H1 (cell line): ENCODE measurements at regions not wholly inside any gene's neighbourhood (a gene's known extent, or its start where the extent isn't known, plus 50 kb on each side); places are given as distances from the start of the nearest gene placed in this dataset.

Source experiments
- CHD1 ChIP-seq: IDR thresholded peaks from 2 replicates; pipeline ENCODE4 v1.6.1; 2012; ENCODE audit warnings: low read depth, low read length, improper control_type of control experiment
- CREB1 ChIP-seq: IDR thresholded peaks from 2 replicates; pipeline ENCODE4 v1.6.1; 2012; ENCODE audit warnings: inconsistent platforms
- JUN ChIP-seq: IDR thresholded peaks from 2 replicates; pipeline ENCODE4 v1.6.1; 2011; ENCODE audit warnings: low read depth, mild to moderate bottlenecking, improper control_type of control experiment, low read length
- RFX5 ChIP-seq: IDR thresholded peaks from 2 replicates; pipeline ENCODE4 v1.6.1; 2011; ENCODE audit warnings: low read depth, low read length, improper control_type of control experiment, borderline replicate concordance
- TAF1 ChIP-seq: IDR thresholded peaks from 2 replicates; pipeline ENCODE4 v1.6.1; 2011; ENCODE audit warnings: mild to moderate bottlenecking, low read depth, low read length
- YY1 ChIP-seq: IDR thresholded peaks from 2 replicates; pipeline ENCODE4 v1.6.1; 2011; ENCODE audit warnings: low read depth, mild to moderate bottlenecking, low read length

GRCh38 chr14:89504091-89504490 lies 87.1 kb upstream of the FOXN3 start (continued):
- no peak for TF ChIP-seq JUN
- no peak for TF ChIP-seq TAF1
- TF ChIP-seq CHD1 = no peak
- TF ChIP-seq RFX5 = no peak
- no peak for TF ChIP-seq YY1
- TF ChIP-seq CREB1 = no peak
- TF ChIP-seq, all 59 proteins: peak for 0
